ENCODE measurements at regions not wholly inside any gene's neighbourhood (a gene's known extent, or its start where the extent isn't known, plus 50 kb on each side); places are given as distances from the start of the nearest gene placed in this dataset.
A peak's percentile ranks its signal among the peaks of the same experiment; 100 is the strongest.

DNA sequence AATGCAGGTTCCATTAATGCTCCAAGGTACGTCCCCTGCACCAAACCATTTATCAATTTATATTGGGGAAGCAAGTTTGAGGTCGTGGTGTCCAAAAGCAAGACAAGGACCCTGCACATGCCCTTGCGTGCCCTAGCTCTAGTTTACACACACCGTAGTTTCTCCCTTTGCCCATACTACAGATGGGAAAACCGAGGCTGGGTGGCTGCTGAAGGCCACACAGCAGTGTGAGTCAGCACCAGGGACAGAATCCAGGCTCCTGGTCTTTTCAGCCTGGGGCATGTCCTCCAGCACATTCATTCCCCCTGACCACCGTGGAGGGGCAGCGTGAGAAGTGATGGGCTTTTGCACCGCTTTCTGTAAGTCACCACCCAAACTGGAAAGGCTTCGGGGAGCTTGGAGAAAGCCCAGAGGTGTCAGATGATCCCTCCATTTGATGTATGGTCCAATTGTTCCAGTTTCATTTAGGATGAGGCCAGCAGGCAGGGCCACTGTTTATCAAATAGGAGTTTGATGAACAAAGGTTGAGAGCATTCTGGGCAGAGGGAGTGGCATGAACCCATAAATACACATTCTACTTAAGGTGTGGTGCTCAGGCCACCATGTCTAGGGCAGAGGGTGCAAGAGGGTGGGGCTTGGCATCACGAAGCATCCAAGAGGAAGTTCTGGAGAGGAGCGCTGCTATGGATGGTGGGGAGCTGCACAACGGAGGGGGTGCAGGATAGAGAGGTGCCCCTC, 274.1 kb downstream of the HAUS1 start:
- DNase-seq (ENCODE audit: low read depth, low spot score), result no peak

DNA sequence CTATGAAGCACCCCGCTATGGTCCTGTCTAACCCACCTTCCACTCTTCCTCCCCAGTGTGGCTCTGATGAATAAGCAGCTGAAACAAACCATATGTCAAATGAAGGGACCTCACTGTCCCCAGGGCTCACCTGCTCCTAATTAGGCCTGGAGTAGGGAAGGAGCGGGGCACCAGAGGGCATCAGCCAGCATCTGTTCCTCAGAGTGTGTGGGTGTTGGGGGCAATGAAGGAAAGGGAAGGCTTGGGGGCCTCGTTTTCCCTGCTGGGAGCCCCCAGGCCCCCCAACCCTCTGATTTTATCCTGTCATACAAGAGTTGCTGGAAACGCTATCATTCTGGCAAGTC, 274.7 kb downstream of the HAUS1 start:
- no peak for DNase-seq (ENCODE audit: low read depth, low spot score)

DNA sequence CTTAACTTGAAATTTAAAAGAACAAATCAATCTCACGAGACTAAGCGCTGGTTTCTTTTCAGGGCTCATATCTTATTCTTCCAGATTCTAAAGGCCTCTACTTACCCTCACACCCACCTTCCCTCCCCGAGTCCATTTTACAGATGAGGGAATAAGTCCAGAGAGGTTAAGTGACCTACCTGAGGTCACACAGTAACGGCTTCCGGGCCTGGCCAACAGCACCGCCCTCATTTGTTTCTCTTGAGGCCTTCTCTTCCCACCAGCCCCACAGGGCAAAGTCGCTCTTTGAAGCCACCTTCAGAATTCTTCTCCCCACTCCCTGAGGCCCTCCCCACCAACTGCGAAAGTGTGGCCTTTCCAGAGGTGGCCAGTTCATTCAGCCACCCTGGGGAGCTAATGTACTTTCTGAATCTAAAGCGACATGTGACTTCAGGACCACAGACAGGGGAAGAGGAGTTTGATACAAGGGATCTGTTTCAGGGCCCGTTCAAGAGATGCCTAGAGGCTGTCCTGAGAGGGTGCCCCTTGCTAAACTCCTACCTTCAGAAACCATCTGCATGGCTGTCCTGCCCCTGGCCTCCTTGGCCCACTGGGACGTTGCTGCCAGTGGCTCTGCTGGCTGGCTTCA, 275.3 kb downstream of the HAUS1 start:
- no peak for DNase-seq (ENCODE audit: low read depth, low spot score)

DNA sequence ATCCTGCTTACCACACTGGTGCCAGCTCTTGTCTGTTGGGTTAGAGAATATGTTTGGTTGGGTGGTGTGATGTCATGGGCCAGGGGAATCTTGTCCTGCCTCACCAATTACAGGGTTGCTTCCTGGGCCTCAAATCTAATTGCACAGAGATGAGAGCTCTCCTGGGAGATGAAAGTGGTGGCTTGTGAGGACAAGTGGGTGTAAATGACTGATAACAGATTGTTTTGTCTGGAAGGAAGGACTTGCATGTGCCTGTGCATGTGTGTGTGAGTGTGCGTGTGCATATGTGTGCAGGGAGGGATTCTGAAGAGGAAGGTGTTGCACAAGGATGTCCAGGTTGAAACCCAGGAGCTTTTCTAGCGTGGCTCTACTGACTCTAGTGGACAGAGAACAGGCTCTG, 271.9 kb downstream of the LOXHD1 start:
- DNase-seq (ENCODE audit: low read depth, low spot score), result no peak

DNA sequence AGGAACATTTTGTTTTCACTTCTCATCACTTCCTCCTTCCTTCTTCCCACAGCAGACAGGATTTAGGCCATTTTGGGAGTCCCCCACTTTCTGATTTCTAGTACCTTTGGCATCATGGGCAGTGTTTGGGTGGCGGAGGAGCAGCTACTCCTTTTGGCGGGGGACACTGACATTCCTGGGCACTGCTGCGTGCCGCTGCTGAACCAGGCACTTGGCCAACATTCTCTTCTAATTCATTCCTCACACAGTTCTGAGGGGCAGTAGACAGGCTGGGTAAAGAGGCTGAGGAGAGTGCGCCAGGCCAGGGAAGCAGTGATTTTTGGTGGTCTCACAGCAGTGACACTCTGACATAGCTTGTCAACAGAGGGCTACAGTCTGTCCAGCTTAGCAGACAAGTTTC, 270.2 kb downstream of the LOXHD1 start:
- DNase-seq (ENCODE audit: low read depth, low spot score), result peak; percentile 80

DNA sequence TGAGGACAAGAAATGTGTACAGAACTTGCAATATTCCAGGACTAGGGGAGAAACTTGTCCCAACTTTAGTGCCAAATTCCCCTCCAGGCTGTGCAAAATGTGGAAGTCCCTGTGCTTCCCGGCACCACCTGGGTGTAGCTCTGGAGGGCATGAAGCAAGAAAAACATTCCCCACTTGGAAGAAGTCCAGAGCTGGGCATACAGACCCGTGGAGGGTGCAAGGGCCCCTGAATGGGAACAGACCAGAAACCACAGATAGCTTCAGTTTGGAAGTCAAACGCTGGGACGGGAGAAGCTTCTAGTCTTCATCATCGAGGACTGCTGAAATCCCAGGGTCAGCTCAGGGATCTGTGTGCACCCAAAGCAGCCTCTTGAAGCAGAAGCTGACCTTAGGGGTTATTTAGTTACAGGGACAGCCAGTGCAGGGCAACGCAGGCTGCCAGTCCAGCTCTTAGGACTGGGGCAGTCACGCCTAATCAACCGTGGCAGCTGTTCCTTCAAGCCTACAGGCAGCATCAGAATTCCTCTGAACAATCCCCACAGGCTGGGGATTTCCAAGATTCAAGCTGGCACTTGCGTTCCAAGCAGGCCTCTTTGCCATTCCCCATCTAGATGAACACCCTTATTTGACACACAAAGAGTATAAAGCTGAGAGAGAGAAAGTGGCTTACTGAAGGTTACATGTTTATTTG, 269.4 kb downstream of the LOXHD1 start:
- peak; percentile 70 for DNase-seq (ENCODE audit: low read depth, low spot score)

DNA sequence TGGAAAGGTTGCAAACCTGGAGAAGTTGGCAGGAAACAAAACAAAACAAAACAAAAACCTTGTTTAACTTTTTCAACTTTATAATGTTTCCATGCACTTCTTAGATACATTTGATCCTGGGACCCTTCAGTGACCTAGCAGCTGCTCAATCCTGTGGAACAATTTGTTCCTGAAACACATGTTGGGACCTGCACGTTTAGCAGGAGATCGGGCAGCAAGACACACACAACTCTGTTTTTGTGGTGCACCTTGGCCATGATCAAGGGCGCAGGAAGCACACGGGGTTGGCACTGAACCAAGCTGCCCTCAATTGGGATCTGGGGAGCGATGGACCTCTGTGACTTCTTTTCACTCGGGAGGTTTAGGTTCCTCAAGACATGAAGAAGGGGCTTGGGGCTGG, 268.7 kb downstream of the LOXHD1 start:
- DNase-seq (ENCODE audit: low read depth, low spot score), result no peak

DNA sequence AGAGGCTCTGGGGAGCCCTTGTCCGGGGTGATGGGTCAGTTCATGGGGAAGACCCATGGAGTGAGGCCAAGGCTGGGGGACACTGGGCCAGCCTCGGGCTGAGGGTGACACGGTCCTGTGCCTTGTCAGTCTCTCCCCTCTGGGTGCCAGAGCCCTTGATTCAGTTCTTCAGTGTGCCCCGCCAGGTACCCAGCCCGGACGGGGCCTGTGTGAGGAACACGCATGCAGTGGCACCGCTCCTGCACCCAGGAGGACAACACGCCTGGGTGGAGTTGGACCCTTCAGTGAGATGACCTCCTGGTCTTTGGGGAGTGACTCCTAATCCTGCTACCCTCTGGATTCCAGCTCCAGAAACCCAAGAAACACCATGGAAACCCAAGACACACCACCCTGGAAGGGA, 264.4 kb downstream of the LOXHD1 start:
- no peak for DNase-seq (ENCODE audit: low read depth, low spot score)

DNA sequence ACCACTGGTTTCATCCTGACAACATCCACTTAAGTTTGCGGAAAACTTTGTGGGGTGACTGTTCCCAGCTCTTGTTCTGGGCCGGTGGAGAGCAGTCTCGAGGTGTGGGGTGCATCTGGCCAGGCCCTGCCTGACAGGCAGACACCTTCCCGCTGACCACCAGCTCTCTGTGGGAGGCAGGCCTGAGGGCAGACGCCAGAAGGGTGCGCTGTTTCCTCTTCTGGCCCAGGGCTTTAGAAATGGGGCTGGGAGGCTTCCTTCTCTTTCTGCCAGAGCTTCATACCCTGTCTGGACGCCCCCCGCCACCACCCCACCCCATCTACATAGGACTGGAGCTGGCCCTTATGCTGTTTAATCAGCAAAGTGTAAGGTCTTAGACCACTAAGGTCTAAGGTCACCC, 263.8 kb downstream of the LOXHD1 start:
- DNase-seq (ENCODE audit: low read depth, low spot score), result no peak

DNA sequence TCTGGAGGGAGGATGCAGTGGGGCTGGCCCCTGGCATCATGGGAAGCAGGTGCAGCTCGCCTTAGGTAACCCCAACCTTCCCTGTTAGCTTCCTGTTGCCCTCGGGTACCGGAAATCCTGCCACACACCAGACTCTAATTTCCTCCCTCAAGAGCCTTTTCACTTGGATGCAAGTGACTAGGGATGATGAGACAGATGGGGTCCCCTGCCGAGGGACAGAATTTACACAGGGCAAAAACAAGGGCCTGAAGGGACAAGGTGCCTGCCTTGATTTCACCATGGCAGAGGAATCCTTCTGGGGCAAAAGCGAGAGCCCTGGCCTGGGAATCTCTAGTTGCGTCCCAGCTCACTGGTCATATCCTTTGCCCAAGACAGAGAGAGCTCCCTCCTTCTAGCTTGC, 263.1 kb downstream of the LOXHD1 start:
- DNase-seq (ENCODE audit: low read depth, low spot score), result no peak

DNA sequence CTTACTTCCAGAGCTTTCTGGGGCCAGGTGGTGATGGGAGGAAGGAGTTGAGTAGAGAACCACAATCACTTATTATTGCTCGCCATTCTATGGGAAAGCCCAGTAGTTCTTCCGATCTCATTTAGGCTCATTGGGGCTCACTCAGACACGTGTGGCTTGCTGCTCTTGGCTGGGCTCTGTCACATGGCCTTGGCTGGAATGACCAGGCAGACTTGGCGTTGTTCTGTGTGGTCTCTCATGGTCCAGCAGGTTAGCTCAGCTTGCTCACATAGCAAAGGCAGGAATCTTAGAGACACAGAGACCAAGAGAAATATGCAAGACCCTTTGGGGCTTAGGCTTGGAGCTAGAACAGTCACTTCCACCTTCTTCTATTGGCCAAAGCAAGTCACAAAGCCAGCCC, 261.2 kb downstream of the LOXHD1 start:
- DNase-seq (ENCODE audit: low read depth, low spot score), result no peak

DNA sequence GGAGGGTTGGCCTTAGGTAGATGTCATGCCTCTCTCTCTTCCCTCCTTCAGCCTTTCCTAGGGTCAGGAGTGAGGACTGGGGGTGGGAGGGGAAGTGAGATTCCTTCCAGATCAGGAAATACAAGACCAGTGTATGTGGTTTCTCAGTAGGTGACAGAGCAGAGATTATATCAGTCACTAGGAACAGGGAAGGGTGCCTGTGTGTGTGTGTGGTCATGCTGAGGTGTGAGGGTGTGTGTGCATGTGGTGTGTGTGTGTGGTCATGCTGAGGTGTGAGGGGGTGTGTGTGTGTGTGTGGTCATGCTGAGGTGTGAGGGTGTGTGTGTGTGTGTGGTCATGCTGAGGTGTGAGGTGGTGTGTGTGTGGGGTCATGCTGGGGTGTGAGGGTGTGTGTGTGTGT, 259.8 kb downstream of the LOXHD1 start:
- no peak for DNase-seq (ENCODE audit: low read depth, low spot score)

DNA sequence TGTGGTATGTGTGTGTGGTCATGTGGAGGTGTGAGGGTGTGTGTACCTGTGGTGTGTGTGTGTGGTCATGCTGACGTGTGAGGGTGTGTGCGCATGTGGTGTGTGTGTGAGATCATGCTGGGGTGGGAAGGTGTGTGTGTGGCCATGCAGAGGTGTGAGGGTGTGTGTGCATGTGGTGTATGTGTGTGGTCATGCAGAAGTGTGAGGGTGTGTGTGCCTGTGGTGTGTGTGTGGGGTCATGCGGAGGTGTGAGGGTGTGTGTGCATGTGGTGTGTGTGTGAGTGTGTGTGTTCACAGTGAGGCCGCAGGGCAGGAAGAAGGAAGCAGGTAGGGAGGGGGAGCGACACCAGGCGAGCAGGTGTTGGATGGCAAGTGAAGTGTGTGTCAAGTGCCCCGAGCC, 259.0 kb downstream of the LOXHD1 start:
- DNase-seq (ENCODE audit: low read depth, low spot score), result no peak

DNA sequence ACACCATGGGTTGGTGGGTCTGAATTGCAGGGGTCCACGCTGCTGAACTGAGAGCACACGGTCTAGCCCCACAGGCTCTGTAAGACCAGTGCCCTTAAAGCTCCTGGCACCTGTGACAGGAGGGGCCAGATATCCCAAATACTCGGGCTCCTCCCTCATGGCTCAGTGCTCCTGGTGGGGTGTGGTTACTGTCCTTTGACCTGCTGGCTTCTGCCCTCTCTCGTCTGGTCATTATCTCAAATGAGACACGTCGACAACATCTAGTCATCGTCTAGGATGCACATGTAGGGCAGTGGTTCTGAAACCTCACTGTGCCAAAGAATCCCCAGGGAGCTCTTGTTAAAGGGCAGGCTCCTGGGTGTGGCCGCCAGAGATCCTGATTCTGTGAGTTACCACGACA, 258.4 kb downstream of the LOXHD1 start:
- no peak for DNase-seq (ENCODE audit: low read depth, low spot score)

DNA sequence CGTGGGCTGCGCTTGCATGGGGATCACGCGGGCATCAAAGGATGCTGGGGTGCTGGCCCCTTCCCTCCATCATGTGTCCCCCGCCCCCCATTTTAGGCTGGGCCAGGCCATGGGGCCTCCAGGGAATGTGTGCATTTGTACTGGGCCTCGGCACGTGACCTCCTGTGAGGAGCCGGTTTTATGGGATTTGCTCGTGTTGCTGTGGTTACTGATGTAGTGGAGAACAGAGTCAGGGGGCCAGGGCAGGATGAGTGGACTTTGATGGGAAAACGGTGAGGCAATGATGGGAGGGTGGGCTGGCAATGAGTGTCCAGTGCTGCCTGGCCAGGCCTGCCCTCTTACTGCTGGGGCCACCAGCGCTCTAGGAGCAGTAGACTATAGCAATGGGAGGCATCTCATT, 257.7 kb downstream of the LOXHD1 start:
- no peak for DNase-seq (ENCODE audit: low read depth, low spot score)

DNA sequence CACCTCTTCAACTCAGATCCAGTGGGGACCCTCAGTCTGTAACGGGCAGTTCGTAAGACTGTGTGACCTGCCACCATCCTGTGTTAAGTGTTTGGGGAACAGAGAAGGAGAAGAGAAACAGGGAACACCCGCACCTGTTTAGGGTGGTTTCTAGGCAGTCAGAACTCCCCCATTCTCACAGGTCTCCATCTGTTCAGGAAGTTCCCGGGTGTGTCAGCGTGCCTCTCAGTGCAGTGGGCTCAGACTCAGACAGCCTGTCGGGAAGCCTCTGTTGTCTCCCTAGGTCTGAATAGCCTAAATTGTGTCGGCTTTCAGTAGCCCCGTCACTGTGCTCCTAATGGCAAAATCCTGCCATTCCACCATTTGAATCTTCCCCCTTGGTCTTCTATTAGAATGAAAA, 256.6 kb downstream of the LOXHD1 start:
- no peak for DNase-seq (ENCODE audit: low read depth, low spot score)

DNA sequence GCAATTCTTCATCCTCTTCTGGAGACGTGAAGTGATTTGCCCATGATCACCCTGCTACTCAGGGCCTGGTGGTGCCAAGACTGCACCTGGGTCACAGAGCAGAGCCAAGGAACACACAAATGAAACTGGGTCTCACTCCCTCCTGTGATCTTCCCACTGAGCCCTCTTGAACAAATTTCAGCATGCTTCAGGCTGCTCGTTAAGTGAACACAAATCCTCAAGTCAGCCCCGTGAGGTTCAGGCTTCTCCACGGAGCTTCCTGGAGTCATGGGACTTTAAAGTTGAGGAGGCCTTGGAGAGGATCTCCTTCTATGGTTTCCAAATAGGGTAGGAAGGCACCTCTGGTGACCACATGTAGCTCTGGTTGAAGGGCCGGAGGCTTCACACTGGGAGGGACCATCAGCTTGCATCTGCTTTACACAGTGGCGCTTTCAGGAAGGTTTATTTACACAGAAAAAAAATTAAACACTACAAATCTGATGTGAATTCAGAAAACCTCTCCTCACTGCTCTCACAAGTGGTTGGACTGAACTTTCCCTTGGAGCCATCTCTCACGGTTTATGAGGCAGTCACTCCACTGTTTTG, 255.4 kb downstream of the LOXHD1 start:
- no peak for DNase-seq (ENCODE audit: low read depth, low spot score)

DNA sequence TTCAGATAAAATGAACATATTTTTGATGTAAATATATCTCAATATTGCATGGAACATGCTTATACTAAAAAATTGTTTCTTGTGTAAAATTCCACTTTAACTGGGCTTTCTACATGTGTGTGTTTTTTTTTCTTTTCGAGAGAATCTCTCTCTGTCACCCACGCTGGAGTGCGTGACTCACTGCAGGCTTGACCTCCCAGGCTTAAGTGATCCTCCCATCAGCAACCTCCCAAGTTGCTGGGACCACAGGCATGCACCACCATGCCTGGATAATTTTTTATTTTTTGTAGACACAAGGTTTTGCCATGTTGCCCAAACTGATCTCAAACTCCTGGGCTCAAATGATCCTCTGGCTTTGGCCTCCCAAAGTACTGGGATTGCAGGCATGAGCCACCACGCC, 254.6 kb downstream of the LOXHD1 start:
- peak; percentile 23 for DNase-seq (ENCODE audit: low read depth, low spot score)

DNA sequence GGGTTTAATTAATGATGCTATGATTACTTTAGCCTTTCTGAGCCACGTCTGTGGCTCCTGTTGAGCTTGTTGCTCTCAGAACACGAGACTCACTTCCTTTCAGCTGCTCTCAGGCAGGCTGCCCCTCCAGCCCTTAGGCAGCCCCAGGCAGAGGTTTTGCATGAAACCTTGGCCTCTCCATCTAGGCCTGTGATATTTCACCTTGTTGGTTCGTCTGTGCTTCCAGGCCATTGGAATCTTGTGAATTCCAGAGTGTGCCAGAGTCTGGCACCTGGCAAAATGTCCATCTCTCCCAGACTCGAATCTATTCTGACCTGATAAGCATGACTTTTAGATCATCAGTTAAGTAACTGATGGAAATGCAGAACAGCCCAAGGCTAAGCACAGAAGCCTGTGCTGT, 254.1 kb downstream of the LOXHD1 start:
- no peak for DNase-seq (ENCODE audit: low read depth, low spot score)

DNA sequence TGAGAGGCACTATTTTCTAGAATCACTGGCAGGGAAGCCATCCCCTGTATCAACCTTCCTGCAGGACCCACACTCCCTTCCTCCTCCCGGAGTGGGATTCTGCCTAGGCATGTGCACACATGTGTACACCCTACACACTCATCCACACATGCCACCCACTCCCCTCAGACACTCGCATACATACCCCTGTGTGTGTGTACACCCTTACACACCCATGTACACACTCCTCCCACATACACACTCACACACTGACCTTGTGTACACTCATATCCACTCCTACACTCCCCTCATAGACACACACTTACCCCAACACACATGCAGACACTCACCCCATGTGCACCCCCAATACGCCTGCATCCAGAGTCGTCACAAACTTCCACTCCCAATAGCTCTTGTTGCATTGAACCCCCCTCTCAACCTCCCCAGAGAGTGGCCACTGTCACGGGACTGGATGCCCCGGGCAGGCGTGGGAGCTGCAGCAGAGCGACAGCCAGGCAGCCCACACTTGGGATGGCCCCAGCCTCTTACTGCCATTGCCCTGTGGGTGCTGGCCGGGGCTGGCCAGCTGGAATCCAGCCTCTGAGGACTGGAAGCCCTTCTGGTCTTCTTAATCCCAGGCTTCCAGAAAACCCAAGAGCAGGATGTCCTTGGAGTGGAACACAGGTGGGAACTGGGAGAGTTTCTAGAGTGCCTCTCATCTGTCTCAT, 251.0 kb downstream of the LOXHD1 start:
- no peak for DNase-seq (ENCODE audit: low read depth, low spot score)

DNA sequence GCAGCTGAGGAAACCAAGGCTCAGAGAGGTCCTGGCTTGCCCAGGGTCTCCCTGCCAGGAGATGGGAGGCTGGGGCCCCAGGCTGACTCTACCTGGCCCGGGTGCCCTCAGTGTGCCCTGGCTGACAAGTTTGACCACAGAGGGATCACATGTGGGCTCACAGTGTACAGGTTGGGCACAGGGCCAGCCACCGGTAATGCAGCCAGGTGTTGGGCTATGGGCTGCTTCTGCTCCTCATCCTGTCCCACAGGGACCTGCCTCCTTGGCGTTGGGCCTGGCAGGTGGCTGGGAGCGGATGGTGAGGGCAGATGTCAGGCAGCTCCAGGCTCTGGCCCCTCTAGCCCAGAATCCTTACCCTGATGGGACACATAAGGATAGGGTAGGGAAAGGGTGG, 250.5 kb downstream of the LOXHD1 start:
- DNase-seq (ENCODE audit: low read depth, low spot score), result no peak

DNA sequence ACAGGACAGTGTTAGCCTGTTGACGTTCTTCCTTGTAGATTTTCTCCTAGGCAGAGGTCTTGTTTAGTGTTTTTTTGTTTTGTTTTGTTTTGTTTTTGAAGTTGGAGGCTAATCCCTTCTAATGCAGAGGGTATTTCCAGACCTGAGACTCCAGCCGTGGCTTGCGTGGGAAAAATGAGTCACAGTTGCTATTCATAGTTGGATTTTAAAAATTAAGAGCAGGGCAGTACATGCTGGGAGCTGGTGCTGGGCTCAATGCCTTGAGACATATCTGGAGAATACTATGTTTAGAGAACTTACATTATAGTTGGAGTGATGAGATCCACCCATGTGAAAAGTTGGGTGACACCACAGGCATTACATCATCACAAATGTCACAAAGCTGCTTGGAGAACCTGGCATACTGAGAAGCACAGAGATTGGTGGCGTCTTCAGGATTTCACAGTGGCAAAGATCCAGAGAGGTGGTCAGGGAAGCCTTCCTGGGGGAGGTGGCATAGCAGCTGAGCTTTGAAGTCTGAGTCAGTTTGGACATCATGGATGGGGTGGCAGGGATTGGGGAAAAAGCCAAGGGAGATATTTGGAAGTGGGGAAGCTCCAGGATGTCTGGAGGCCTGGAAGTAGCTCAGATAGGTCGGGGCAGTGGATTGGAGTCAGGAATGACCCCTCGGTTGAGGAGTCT, 249.4 kb downstream of the LOXHD1 start:
- peak; percentile 56 for DNase-seq (ENCODE audit: low read depth, low spot score)
